Ishikawa (cell line): ENCODE measurements at regions not wholly inside any gene's neighbourhood (a gene's known extent, or its start where the extent isn't known, plus 50 kb on each side); places are given as distances from the start of the nearest gene placed in this dataset.

Source experiments
- CEBPB ChIP-seq: IDR thresholded peaks from 2 replicates; pipeline ENCODE4 v1.6.1; 2012
- CREB1 ChIP-seq: IDR thresholded peaks from 2 replicates; pipeline ENCODE4 v1.6.1; 2012; ENCODE audit warnings: low read depth
- EGR1 ChIP-seq: IDR thresholded peaks from 2 replicates; pipeline ENCODE4 v1.6.1; 2012
- EP300 ChIP-seq: IDR thresholded peaks from 2 replicates; pipeline ENCODE4 v1.6.1; 2012; ENCODE audit warnings: borderline replicate concordance
- FOXM1 ChIP-seq: IDR thresholded peaks from 2 replicates; pipeline ENCODE4 v1.6.1; 2012; ENCODE audit warnings: low read depth, borderline replicate concordance
- NFIC ChIP-seq: IDR thresholded peaks from 2 replicates; pipeline ENCODE4 v1.6.1; 2012
- RAD21 ChIP-seq: IDR thresholded peaks from 2 replicates; pipeline ENCODE4 v1.6.1; 2012; ENCODE audit warnings: low read depth
- TAF1 ChIP-seq: IDR thresholded peaks from 2 replicates; pipeline ENCODE4 v1.6.1; 2012; ENCODE audit warnings: low read depth, mild to moderate bottlenecking
- TCF12 ChIP-seq: IDR thresholded peaks from 2 replicates; pipeline ENCODE4 v1.6.1; 2012; ENCODE audit warnings: low read depth
- TEAD4 ChIP-seq: IDR thresholded peaks from 2 replicates; pipeline ENCODE4 v1.6.1; 2012
- YY1 ChIP-seq: IDR thresholded peaks from 2 replicates; pipeline ENCODE4 v1.6.1; 2012; ENCODE audit warnings: low read depth
- ZBTB7A ChIP-seq: IDR thresholded peaks from 2 replicates; pipeline ENCODE4 v1.6.1; 2012; ENCODE audit warnings: low read depth
- TF ChIP-seq, protein P1 (sequence below): IDR thresholded peaks from 2 replicates; pipeline ENCODE4 v1.6.1; 2012
- TF ChIP-seq, protein P2 (sequence below): IDR thresholded peaks from 2 replicates; pipeline ENCODE4 v1.6.1; 2012; ENCODE audit warnings: low read depth, mild to moderate bottlenecking
- TF ChIP-seq, protein P3 (sequence below): IDR thresholded peaks from 2 replicates; pipeline ENCODE4 v1.6.1; 2012

DNA sequence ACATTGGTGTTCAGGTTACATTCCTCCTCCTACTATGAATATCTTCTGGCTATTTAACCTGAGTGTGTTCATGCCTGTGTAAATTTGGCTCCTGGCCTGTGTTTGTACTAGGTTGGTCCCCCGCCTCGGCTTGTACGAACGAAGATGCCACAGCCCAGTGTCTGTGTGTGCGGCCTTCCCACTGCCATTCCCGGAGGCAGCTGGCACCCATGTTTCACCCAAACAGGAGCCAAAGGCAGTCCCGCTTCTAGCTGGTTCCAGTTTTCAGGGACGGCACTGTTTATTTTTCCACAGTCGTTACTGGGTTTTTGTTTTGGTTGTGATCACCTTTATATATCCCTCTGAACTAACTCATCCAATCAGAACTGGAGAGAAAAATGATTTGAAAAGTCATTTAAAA is 102.5 kb upstream of the ZNF536 start:
- TF ChIP-seq YY1 (no peak), TAF1 (no peak), EGR1 (no peak), CEBPB (no peak), RAD21 (no peak), FOXM1 (no peak), EP300 (no peak), CREB1 (no peak), TCF12 (no peak), TEAD4 (no peak), NFIC (no peak), ZBTB7A (no peak)
- TF ChIP-seq, protein P1, sequence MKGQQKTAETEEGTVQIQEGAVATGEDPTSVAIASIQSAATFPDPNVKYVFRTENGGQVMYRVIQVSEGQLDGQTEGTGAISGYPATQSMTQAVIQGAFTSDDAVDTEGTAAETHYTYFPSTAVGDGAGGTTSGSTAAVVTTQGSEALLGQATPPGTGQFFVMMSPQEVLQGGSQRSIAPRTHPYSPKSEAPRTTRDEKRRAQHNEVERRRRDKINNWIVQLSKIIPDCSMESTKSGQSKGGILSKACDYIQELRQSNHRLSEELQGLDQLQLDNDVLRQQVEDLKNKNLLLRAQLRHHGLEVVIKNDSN: no peak
- TF ChIP-seq, protein P2, sequence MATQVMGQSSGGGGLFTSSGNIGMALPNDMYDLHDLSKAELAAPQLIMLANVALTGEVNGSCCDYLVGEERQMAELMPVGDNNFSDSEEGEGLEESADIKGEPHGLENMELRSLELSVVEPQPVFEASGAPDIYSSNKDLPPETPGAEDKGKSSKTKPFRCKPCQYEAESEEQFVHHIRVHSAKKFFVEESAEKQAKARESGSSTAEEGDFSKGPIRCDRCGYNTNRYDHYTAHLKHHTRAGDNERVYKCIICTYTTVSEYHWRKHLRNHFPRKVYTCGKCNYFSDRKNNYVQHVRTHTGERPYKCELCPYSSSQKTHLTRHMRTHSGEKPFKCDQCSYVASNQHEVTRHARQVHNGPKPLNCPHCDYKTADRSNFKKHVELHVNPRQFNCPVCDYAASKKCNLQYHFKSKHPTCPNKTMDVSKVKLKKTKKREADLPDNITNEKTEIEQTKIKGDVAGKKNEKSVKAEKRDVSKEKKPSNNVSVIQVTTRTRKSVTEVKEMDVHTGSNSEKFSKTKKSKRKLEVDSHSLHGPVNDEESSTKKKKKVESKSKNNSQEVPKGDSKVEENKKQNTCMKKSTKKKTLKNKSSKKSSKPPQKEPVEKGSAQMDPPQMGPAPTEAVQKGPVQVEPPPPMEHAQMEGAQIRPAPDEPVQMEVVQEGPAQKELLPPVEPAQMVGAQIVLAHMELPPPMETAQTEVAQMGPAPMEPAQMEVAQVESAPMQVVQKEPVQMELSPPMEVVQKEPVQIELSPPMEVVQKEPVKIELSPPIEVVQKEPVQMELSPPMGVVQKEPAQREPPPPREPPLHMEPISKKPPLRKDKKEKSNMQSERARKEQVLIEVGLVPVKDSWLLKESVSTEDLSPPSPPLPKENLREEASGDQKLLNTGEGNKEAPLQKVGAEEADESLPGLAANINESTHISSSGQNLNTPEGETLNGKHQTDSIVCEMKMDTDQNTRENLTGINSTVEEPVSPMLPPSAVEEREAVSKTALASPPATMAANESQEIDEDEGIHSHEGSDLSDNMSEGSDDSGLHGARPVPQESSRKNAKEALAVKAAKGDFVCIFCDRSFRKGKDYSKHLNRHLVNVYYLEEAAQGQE: no peak
- TF ChIP-seq, protein P3, sequence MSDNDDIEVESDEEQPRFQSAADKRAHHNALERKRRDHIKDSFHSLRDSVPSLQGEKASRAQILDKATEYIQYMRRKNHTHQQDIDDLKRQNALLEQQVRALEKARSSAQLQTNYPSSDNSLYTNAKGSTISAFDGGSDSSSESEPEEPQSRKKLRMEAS: no peak

DNA sequence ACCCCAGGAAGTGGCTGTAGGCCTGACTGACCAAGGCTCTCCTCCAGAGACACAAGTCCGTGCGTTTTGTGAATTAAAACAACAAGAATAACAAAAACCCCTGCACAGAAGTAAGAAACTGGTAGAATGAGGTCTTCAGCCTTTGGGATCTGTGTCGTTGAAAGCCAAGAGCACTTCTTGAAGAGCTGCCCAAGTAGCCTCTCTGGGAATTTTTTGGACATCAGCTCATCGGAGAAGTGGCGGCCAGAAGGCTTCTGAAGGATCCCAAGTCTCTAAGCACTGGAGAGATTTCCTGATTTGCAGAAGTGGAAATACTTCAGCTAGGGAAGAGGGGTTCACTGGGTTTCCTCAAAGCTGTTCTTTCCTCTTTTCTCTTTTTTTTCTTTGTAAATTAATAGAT is 100.4 kb upstream of the ZNF536 start:
- TF ChIP-seq TAF1 (no peak), RAD21 (no peak), TEAD4 (no peak), YY1 (no peak), CEBPB (no peak), FOXM1 (no peak), ZBTB7A (no peak), NFIC (no peak), EP300 (no peak), TCF12 (no peak), EGR1 (no peak), CREB1 (no peak)
- TF ChIP-seq, protein P3: no peak
- TF ChIP-seq, protein P2: no peak
- TF ChIP-seq, protein P1: no peak

DNA sequence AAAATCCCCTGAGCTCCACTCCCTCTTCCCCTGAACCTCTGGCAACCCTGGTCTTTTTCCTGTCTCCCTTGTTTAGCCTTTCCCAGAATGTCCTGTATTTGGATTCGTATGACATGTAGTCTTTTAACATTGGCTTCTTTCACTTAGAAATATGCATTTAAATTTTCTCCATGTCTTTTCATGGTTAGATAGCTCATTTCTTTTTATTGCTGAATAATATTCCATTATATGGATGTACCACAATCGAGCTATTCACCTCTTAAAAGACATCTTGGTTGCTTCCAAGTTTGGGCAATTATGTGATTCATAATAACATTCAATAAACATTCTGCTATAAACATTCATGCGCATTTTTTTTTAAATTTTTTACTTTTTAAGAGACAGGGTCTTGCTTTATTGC is 99.6 kb upstream of the ZNF536 start:
- no peak for TF ChIP-seq RAD21
- no peak for TF ChIP-seq TCF12
- TF ChIP-seq, protein P1: no peak
- no peak for TF ChIP-seq EGR1
- TF ChIP-seq CEBPB: no peak
- TF ChIP-seq FOXM1: no peak
- TF ChIP-seq NFIC: no peak
- no peak for TF ChIP-seq CREB1

DNA sequence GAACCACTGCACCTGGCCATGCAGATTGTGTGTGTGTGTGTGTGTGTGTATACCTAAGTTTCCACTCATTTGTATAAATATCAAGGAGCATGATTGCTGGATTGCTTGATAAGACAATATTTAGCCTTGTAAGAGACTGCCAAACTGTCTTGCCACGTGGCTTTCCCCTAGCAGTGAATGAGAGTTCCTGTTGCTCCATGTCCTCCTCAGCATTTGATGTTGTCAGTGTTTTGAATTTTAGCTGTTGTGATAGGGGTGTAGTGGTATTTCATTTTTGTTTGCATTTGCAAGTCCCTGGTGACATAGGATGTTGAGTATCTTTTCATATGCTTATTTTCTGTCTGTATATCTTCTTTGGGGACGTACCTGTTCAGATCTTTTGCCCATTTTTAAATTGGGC is 99.0 kb upstream of the ZNF536 start:
- no peak for TF ChIP-seq RAD21
- TF ChIP-seq, protein P3: no peak
- TF ChIP-seq YY1: no peak
- no peak for TF ChIP-seq ZBTB7A
- no peak for TF ChIP-seq CEBPB
- no peak for TF ChIP-seq FOXM1
- TF ChIP-seq EP300: no peak
- no peak for TF ChIP-seq TAF1
- TF ChIP-seq EGR1: no peak
- TF ChIP-seq TCF12: no peak
- TF ChIP-seq, protein P1: no peak
- no peak for TF ChIP-seq NFIC
- no peak for TF ChIP-seq CREB1
- TF ChIP-seq, protein P2: no peak
- TF ChIP-seq TEAD4: no peak
